BLaER1 treated with 17β-estradiol and CSF1 and Interleukin-3, amounts not matched to agents 10 nM and 100 nM (cell line): ENCODE measurements at regions not wholly inside any gene's neighbourhood (a gene's known extent, or its start where the extent isn't known, plus 50 kb on each side); places are given as distances from the start of the nearest gene placed in this dataset.

Source experiments
- H3K27ac ChIP-seq, 11 experiments: shearing (Covaris generic); formaldehyde crosslinking; 2 replicates each; pipeline ENCODE4 v1.8.1; 2022
- H3K27me3 ChIP-seq, 11 experiments: shearing (Covaris generic); formaldehyde crosslinking; 2 replicates each; pipeline ENCODE4 v1.8.1; 2022
- H3K36me3 ChIP-seq, 11 experiments: shearing (Covaris generic); formaldehyde crosslinking; 2 replicates each; pipeline ENCODE4 v1.8.1; 2022
- H3K4me1 ChIP-seq, 10 experiments: shearing (Covaris generic); formaldehyde crosslinking; 2 replicates each; pipeline ENCODE4 v1.8.1; 2022
- H3K4me2 ChIP-seq, 11 experiments: shearing (Covaris generic); formaldehyde crosslinking; 2 replicates each; pipeline ENCODE4 v1.8.1; 2022
- H3K4me3 ChIP-seq, 10 experiments: shearing (Covaris generic); formaldehyde crosslinking; 2 replicates each; pipeline ENCODE4 v1.8.1; 2022
- H3K9ac ChIP-seq, 11 experiments: shearing (Covaris generic); formaldehyde crosslinking; 2 replicates each; pipeline ENCODE4 v1.8.1; 2022
- H3K9me3 ChIP-seq, 11 experiments: shearing (Covaris generic); formaldehyde crosslinking; replicated peaks in 1 of 11; 2 replicates each; pipeline ENCODE4 v1.8.1; 2022
- H4K20me1 ChIP-seq, 11 experiments: shearing (Covaris generic); formaldehyde crosslinking; 2 replicates each; pipeline ENCODE4 v1.8.1; 2022
- Cebpa-rat ChIP-seq, 11 experiments: shearing (Covaris generic); IDR thresholded peaks; 2 replicates each; pipeline ENCODE4 v1.8.1; 2022

- no peak overlapping the region for H3K27ac ChIP-seq
- H3K9ac ChIP-seq, result no peak overlapping the region
- H3K36me3 ChIP-seq, result no peaks in the 10 kb centered on the region
- H3K27me3 ChIP-seq, result no peaks in the 10 kb centered on the region
- H3K4me3 ChIP-seq, result no peak overlapping the region
- H3K4me2 ChIP-seq, result no peak overlapping the region
- peaks cover 0 to 9% (median 0%) of the 10 kb centered on the region in 11 experiments; a peak in 3 of 22 replicates for H3K9me3 ChIP-seq
- H4K20me1 ChIP-seq, result no peaks in the 10 kb centered on the region
- TF ChIP-seq Cebpa-rat (IDR thresholded peaks at IDR 0.05), result no peak
- no peaks in the 10 kb centered on the region for H3K4me1 ChIP-seq
Observed at GRCh38 chr2:12253167-12253778, 463.5 kb upstream of the TRIB2 start.

GRCh38 chr2:12254280-12254860 is 462.4 kb upstream of the TRIB2 start:
- TF ChIP-seq Cebpa-rat (IDR thresholded peaks at IDR 0.05), result no peak
- peaks cover 0 to 9% (median 0%) of the 10 kb centered on the region in 11 experiments; a peak in 3 of 22 replicates for H3K9me3 ChIP-seq
- no peaks in the 10 kb centered on the region for H3K36me3 ChIP-seq
- H3K4me1 ChIP-seq, result no peaks in the 10 kb centered on the region
- no peak overlapping the region for H3K27ac ChIP-seq
- H3K27me3 ChIP-seq, result no peaks in the 10 kb centered on the region
- H3K4me3 ChIP-seq, result no peak overlapping the region
- H3K4me2 ChIP-seq, result no peak overlapping the region
- H4K20me1 ChIP-seq, result no peaks in the 10 kb centered on the region
- no peak overlapping the region for H3K9ac ChIP-seq

GRCh38 chr2:12256206-12256605 is 460.5 kb upstream of the TRIB2 start:
- no peaks in the 10 kb centered on the region for H3K4me1 ChIP-seq
- no peak overlapping the region for H3K4me3 ChIP-seq
- H3K27ac ChIP-seq, result no peak overlapping the region
- H3K27me3 ChIP-seq, result no peaks in the 10 kb centered on the region
- no peak overlapping the region for H3K4me2 ChIP-seq
- TF ChIP-seq Cebpa-rat (IDR thresholded peaks at IDR 0.05), result no peak
- peaks cover 0 to 4% (median 0%) of the 10 kb centered on the region in 11 experiments; a peak in 2 of 22 replicates for H3K9me3 ChIP-seq
- no peaks in the 10 kb centered on the region for H4K20me1 ChIP-seq
- no peak overlapping the region for H3K9ac ChIP-seq
- no peaks in the 10 kb centered on the region for H3K36me3 ChIP-seq

GRCh38 chr2:12257476-12257875 is 459.3 kb upstream of the TRIB2 start:
- no peak overlapping the region for H3K27ac ChIP-seq
- no peaks in the 10 kb centered on the region for H3K36me3 ChIP-seq
- H3K4me3 ChIP-seq, result no peak overlapping the region
- H3K4me2 ChIP-seq, result no peak overlapping the region
- H3K27me3 ChIP-seq, result no peaks in the 10 kb centered on the region
- H3K9me3 ChIP-seq, result peaks cover 0 to 4% (median 0%) of the 10 kb centered on the region in 11 experiments; a peak in 1 of 22 replicates
- TF ChIP-seq Cebpa-rat (IDR thresholded peaks at IDR 0.05), result no peak
- H3K4me1 ChIP-seq, result peaks cover 0 to 6% (median 0%) of the 10 kb centered on the region in 10 experiments; a peak in 1 of 20 replicates
- H3K9ac ChIP-seq, result no peak overlapping the region
- no peaks in the 10 kb centered on the region for H4K20me1 ChIP-seq

- no peaks in the 10 kb centered on the region for H4K20me1 ChIP-seq
Observed at GRCh38 chr2:12259493-12259892, 457.2 kb upstream of the TRIB2 start.

GRCh38 chr2:12261986-12262680 is 454.6 kb upstream of the TRIB2 start:
- Histone ChIP-seq H4K20me1 (no peaks in the 10 kb centered on the region), H3K36me3 (no peaks in the 10 kb centered on the region), H3K9ac (no peak overlapping the region), H3K4me3 (no peak overlapping the region), H3K27ac (no peak overlapping the region), H3K4me2 (no peak overlapping the region), H3K4me1 (peaks cover 0 to 7% (median 0%) of the 10 kb centered on the region in 10 experiments; a peak in 1 of 20 replicates), H3K9me3 (peaks cover 0 to 4% (median 0%) of the 10 kb centered on the region in 11 experiments; a peak in 1 of 22 replicates), H3K27me3 (no peaks in the 10 kb centered on the region)
- no peak for TF ChIP-seq Cebpa-rat (IDR thresholded peaks at IDR 0.05)

More at GRCh38 chr2:12259493-12259892, 457.2 kb upstream of the TRIB2 start:
- H3K36me3 ChIP-seq, result no peaks in the 10 kb centered on the region
- H3K4me2 ChIP-seq, result no peak overlapping the region
- peaks cover 0 to 7% (median 0%) of the 10 kb centered on the region in 10 experiments; a peak in 1 of 20 replicates for H3K4me1 ChIP-seq
- H3K27ac ChIP-seq, result no peak overlapping the region
- no peaks in the 10 kb centered on the region for H3K27me3 ChIP-seq
- no peak for TF ChIP-seq Cebpa-rat (IDR thresholded peaks at IDR 0.05)
- no peak overlapping the region for H3K9ac ChIP-seq
- H3K4me3 ChIP-seq, result no peak overlapping the region
- peaks cover 0 to 4% (median 0%) of the 10 kb centered on the region in 11 experiments; a peak in 1 of 22 replicates for H3K9me3 ChIP-seq

- Histone ChIP-seq H3K9ac (no peak overlapping the region), H3K27me3 (no peaks in the 10 kb centered on the region), H3K9me3 (peaks cover 0 to 4% (median 0%) of the 10 kb centered on the region in 11 experiments; a peak in 1 of 22 replicates), H3K4me1 (peaks cover 0 to 7% (median 0%) of the 10 kb centered on the region in 10 experiments; a peak in 1 of 20 replicates), H3K36me3 (no peaks in the 10 kb centered on the region), H3K27ac (no peak overlapping the region), H4K20me1 (no peaks in the 10 kb centered on the region), H3K4me3 (no peak overlapping the region), H3K4me2 (no peak overlapping the region)
- no peak for TF ChIP-seq Cebpa-rat (IDR thresholded peaks at IDR 0.05)
Observed at GRCh38 chr2:12262681-12263436, 453.9 kb upstream of the TRIB2 start.

GRCh38 chr2:12263730-12264129 is 453.0 kb upstream of the TRIB2 start:
- Histone ChIP-seq H3K9me3 (peaks cover 0 to 4% (median 0%) of the 10 kb centered on the region in 11 experiments; a peak in 1 of 22 replicates), H3K4me3 (no peak overlapping the region), H3K27ac (no peak overlapping the region), H3K27me3 (no peaks in the 10 kb centered on the region), H3K36me3 (no peaks in the 10 kb centered on the region), H4K20me1 (no peaks in the 10 kb centered on the region), H3K4me1 (peaks cover 0 to 7% (median 0%) of the 10 kb centered on the region in 10 experiments; a peak in 1 of 20 replicates), H3K9ac (no peak overlapping the region), H3K4me2 (no peak overlapping the region)
- TF ChIP-seq Cebpa-rat (IDR thresholded peaks at IDR 0.05), result no peak

- H4K20me1 ChIP-seq, result no peaks in the 10 kb centered on the region
- no peak overlapping the region for H3K9ac ChIP-seq
- no peak overlapping the region for H3K4me2 ChIP-seq
- H3K4me1 ChIP-seq, result peaks cover 0 to 7% (median 0%) of the 10 kb centered on the region in 10 experiments; a peak in 1 of 20 replicates
- no peak overlapping the region for H3K4me3 ChIP-seq
- TF ChIP-seq Cebpa-rat (IDR thresholded peaks at IDR 0.05), result no peak
- peaks cover 0 to 4% (median 0%) of the 10 kb centered on the region in 11 experiments; a peak in 1 of 22 replicates for H3K9me3 ChIP-seq
- H3K36me3 ChIP-seq, result no peaks in the 10 kb centered on the region
- no peak overlapping the region for H3K27ac ChIP-seq
- H3K27me3 ChIP-seq, result no peaks in the 10 kb centered on the region
Observed at GRCh38 chr2:12264146-12264545, 452.6 kb upstream of the TRIB2 start.
